ENCODE measurements at regions not wholly inside any gene's neighbourhood (a gene's known extent, or its start where the extent isn't known, plus 50 kb on each side); places are given as distances from the start of the nearest gene placed in this dataset.

- H3K79me2 ChIP-seq (ENCODE audit: control insufficient read depth, insufficient read depth, low read length) = no peaks in the 10 kb centered on the region
- CTCF ChIA-PET = interaction anchor here (1.2 to 1.6 kb wide), 3 partner anchors 10 to 19 kb away, joined by 4 to 6 read pairs (median 5); no protein-coding TSS in a partner anchor
- FAIRE-seq = no peak
- no peaks in the 10 kb centered on the region for H3K27me3 ChIP-seq (replicated peaks in 1 of 2; ENCODE audit: control insufficient read depth in 2 of 2, insufficient read depth in 2 of 2, low read length in 1 of 2)
- no peak overlapping the region for H2AFZ ChIP-seq (ENCODE audit: control insufficient read depth, low read depth, low read length)
- no peaks in the 10 kb centered on the region for H4K20me1 ChIP-seq (ENCODE audit: control insufficient read depth, insufficient read depth)
- H3K4me2 ChIP-seq (ENCODE audit: control insufficient read depth, insufficient read depth) = no peak overlapping the region
- BruUV-seq (replicated peaks) = no TSS peak
- no peak for DNase-seq (ENCODE audit: low read depth, low spot score)
- TF ChIP-seq EGR1 (IDR thresholded peaks at IDR 0.05; ENCODE audit: borderline replicate concordance in 1 of 2, low read depth in 2 of 2, low read length in 2 of 2) = no peak
- no peak for TF ChIP-seq IRF3 (IDR thresholded peaks at IDR 0.05)
- no peak for TF ChIP-seq FOXM1 (IDR thresholded peaks at IDR 0.05; ENCODE audit: low read depth, low read length)
- TF ChIP-seq SREBF2 (IDR thresholded peaks at IDR 0.05; ENCODE audit: low read length) = no peak
- TF ChIP-seq MYC (IDR thresholded peaks at IDR 0.05; ENCODE audit: insufficient read depth, insufficient read length, insufficient replicate concordance, low read length, severe bottlenecking) = no peak
- TF ChIP-seq CHD4 (IDR thresholded peaks at IDR 0.05) = no peak
- no peak for TF ChIP-seq CBX3 (IDR thresholded peaks at IDR 0.05; ENCODE audit: borderline replicate concordance, low read depth)
- no peak for TF ChIP-seq MLLT1 (IDR thresholded peaks at IDR 0.05)
- no peak for TF ChIP-seq PML (IDR thresholded peaks at IDR 0.05; ENCODE audit: low read length)
- no peak for TF ChIP-seq SUPT20H (IDR thresholded peaks at IDR 0.05; ENCODE audit: borderline replicate concordance, control insufficient read depth, low read depth, low read length)
- no peak for TF ChIP-seq BRCA1 (IDR thresholded peaks at IDR 0.05; ENCODE audit: low read depth, low read length)
- H3K36me3 ChIP-seq (ENCODE audit: control insufficient read depth in 2 of 2, insufficient read depth in 2 of 2, low read length in 1 of 2) = no peaks in the 10 kb centered on the region
- no peaks in the 10 kb centered on the region for H3K4me1 ChIP-seq (ENCODE audit: control insufficient read depth, insufficient read depth, low read length)
- H3K27ac ChIP-seq (ENCODE audit: control insufficient read depth, insufficient read depth) = no peak overlapping the region
- intact Hi-C loops (cut with micrococcal nuclease; ENCODE audit: unreplicated experiment) = no loop called here
- no peaks in the 10 kb centered on the region for H3K9me3 ChIP-seq (replicated peaks; ENCODE audit: control insufficient read depth, insufficient read depth, low read length)
- POLR2A ChIA-PET = no interaction called here
- ATAC-seq = no peak
- no peak overlapping the region for H3K4me3 ChIP-seq
- 53% methylated on average over 2 of the region's 2 CpGs for WGBS (ENCODE audit: insufficient coverage, insufficient replicate concordance, low lambda C conversion rate, missing lambda C conversion rate)
- RAD21 ChIA-PET (ENCODE audit: unreplicated experiment) = no interaction called here
- SMC1A ChIA-PET (ENCODE audit: uncharacterized antibody, unreplicated experiment) = interaction anchor here (1.0 to 1.3 kb wide), 2 partner anchors 16 to 21 kb away, joined by 4 read pairs; no protein-coding TSS in a partner anchor
- H3K9ac ChIP-seq (ENCODE audit: control insufficient read depth, insufficient read depth, low read length) = no peak overlapping the region
- in situ Hi-C loops (cut with MboI) = no loop called here
Measured at GRCh38 chr7:17044396-17044795, 162.6 kb upstream of the AGR3 start.
